ENCODE measurements at regions not wholly inside any gene's neighbourhood (a gene's known extent, or its start where the extent isn't known, plus 50 kb on each side); places are given as distances from the start of the nearest gene placed in this dataset.

DNA sequence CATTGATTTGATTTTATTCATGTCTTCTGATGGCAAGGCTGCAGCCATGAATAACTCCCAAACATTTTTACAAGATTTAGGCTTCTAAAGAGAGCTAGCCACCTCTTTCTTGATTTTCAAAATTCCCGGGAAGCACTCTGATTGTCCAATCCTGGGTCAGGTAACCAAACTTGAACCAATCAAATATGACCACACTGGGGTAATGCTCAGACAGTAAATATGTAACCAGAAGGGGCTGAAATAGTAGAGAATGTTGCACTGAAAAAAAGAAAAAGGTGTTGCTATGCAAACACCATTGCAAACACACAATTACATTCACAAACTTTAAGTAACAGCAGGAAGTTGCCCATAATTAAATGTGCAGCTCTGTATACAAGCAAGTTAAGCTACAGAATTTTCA lies 112.9 kb upstream of the IQCM start:
- Mint-ChIP-seq H3K4me3 (no peak overlapping the region), H3K4me1 (no peaks in the 10 kb centered on the region), H3K9me3 (no peaks in the 10 kb centered on the region), H3K27ac (no peak overlapping the region), H3K36me3 (no peaks in the 10 kb centered on the region), H3K27me3 (no peaks in the 10 kb centered on the region)
- ChIA-PET POLR2A (ENCODE audit: partially characterized antibody) (no interaction called here), CTCF (ENCODE audit: partially characterized antibody) (no interaction called here)
- intact Hi-C loops (cut with micrococcal nuclease) = no loop called here
- no peaks in the 10 kb centered on the region for H3K27me3 ChIP-seq (ENCODE audit: insufficient read depth, low read length)
- no peaks in the 10 kb centered on the region for H3K36me3 ChIP-seq (ENCODE audit: insufficient read depth, low read length)
- no peaks in the 10 kb centered on the region for H3K4me1 ChIP-seq (ENCODE audit: insufficient read depth, low read length)
- no peak overlapping the region for H3K27ac ChIP-seq (ENCODE audit: low read depth, low read length)
- no peaks in the 10 kb centered on the region for H3K9me3 ChIP-seq (ENCODE audit: control insufficient read depth in 1 of 2, low read length in 2 of 2)
- no peak for DNase-seq
- no peak overlapping the region for H3K4me3 ChIP-seq (ENCODE audit: low read length in 2 of 2)

DNA sequence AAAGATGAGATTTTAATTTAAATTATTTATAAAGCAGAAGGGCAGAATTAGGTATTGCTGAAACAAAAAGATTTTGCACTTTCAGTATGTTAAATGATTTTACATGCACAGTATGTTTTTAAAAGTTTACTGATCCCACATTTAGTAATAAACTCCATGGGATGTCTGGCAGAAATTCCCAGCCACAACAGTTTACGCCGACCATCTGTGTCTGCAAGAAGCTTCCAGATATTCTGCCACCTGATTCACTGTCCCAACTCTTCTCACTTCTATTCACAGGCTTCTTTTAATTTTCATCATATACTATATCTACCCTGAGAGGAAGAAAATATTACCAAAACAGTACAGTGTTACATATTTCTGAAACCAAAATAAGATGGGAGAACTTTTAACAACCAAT lies 115.8 kb upstream of the IQCM start:
- POLR2A ChIA-PET (ENCODE audit: partially characterized antibody) = no interaction called here

DNA sequence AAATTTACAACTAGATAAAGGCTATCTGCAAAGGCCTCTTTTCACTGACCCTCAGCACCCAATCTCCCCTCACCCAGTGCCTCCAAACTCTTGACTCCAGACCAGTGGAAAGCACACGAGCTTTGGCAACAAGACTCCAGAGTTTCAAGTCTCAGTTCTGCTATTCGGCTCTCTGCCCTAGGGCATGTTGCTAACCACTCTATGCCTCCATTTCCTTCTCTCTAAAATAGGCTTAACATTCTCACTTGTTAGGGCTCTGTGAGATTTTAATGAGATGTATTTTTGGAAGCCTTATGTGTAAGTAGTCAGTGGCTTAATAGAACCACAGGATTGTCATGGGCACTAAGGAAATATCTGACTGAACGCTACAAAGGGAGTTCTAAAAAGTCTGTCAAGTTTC lies 116.5 kb upstream of the IQCM start:
- H3K4me3 ChIP-seq (ENCODE audit: low read length in 2 of 2) = no peak overlapping the region
- no peaks in the 10 kb centered on the region for H3K27me3 ChIP-seq (ENCODE audit: insufficient read depth, low read length)
- Mint-ChIP-seq H3K9me3 (peaks cover 0 to 4% (median 0%) of the 10 kb centered on the region in 8 donors), H3K27ac (no peak overlapping the region), H3K36me3 (no peaks in the 10 kb centered on the region), H3K4me3 (no peak overlapping the region), H3K4me1 (no peaks in the 10 kb centered on the region), H3K27me3 (peaks cover 2 to 4% of the 10 kb centered on the region in 2 donors)
- DNase-seq = no peak
- CTCF ChIA-PET (ENCODE audit: partially characterized antibody) = no interaction called here
- intact Hi-C loops (cut with micrococcal nuclease) = no loop called here
- H3K4me1 ChIP-seq (ENCODE audit: insufficient read depth, low read length) = no peaks in the 10 kb centered on the region
- POLR2A ChIA-PET (ENCODE audit: partially characterized antibody) = no interaction called here
- H3K36me3 ChIP-seq (ENCODE audit: insufficient read depth, low read length) = no peaks in the 10 kb centered on the region
- no peak overlapping the region for H3K27ac ChIP-seq (ENCODE audit: low read depth, low read length)
- no peaks in the 10 kb centered on the region for H3K9me3 ChIP-seq (ENCODE audit: control insufficient read depth in 1 of 2, low read length in 2 of 2)

More for the DNA sequence above, 115.8 kb upstream of the IQCM start:
- Mint-ChIP-seq H3K27me3 (peaks cover 0 to 2% of the 10 kb centered on the region in 2 donors), H3K27ac (no peak overlapping the region), H3K9me3 (no peaks in the 10 kb centered on the region), H3K36me3 (no peaks in the 10 kb centered on the region), H3K4me3 (no peak overlapping the region), H3K4me1 (no peaks in the 10 kb centered on the region)
- H3K4me3 ChIP-seq (ENCODE audit: low read length in 2 of 2) = no peak overlapping the region
- CTCF ChIA-PET (ENCODE audit: partially characterized antibody) = no interaction called here
- no peaks in the 10 kb centered on the region for H3K36me3 ChIP-seq (ENCODE audit: insufficient read depth, low read length)
- no peak for DNase-seq
- no peaks in the 10 kb centered on the region for H3K9me3 ChIP-seq (ENCODE audit: control insufficient read depth in 1 of 2, low read length in 2 of 2)
- H3K27ac ChIP-seq (ENCODE audit: low read depth, low read length) = no peak overlapping the region
- H3K27me3 ChIP-seq (ENCODE audit: insufficient read depth, low read length) = no peaks in the 10 kb centered on the region
- H3K4me1 ChIP-seq (ENCODE audit: insufficient read depth, low read length) = no peaks in the 10 kb centered on the region
- intact Hi-C loops (cut with micrococcal nuclease) = no loop called here

DNA sequence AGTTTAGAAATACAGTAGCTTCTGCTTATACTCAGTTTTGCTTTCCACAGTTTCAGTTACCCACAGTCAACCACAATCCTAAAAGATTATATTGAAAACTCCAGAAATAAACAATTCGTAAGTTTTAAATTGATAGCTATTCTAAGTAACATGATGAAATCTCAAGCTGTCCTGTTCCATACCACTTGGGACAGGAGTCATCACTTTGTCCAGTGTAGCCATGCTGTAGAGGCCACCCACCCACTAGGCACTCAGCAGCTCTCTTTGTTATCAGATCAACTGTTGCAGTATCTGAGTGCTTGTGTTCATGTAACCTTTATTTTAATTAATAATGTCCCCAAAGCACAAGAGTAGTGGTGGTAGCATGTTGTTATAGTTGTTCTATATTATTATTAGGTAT lies 117.5 kb upstream of the IQCM start:
- Mint-ChIP-seq H3K27ac (no peak overlapping the region), H3K36me3 (no peaks in the 10 kb centered on the region), H3K4me1 (no peaks in the 10 kb centered on the region), H3K9me3 (peaks cover 0 to 4% (median 0%) of the 10 kb centered on the region in 8 donors), H3K27me3 (peaks cover 4% of the 10 kb centered on the region in 2 donors), H3K4me3 (no peak overlapping the region)
- Histone ChIP-seq H3K27ac (ENCODE audit: low read depth, low read length) (no peak overlapping the region), H3K9me3 (ENCODE audit: control insufficient read depth in 1 of 2, low read length in 2 of 2) (no peaks in the 10 kb centered on the region), H3K4me1 (ENCODE audit: insufficient read depth, low read length) (no peaks in the 10 kb centered on the region), H3K36me3 (ENCODE audit: insufficient read depth, low read length) (no peaks in the 10 kb centered on the region), H3K27me3 (ENCODE audit: insufficient read depth, low read length) (no peaks in the 10 kb centered on the region), H3K4me3 (ENCODE audit: low read length in 2 of 2) (no peak overlapping the region)
- no peak for DNase-seq
- CTCF ChIA-PET (ENCODE audit: partially characterized antibody) = no interaction called here
- intact Hi-C loops (cut with micrococcal nuclease) = no loop called here
- POLR2A ChIA-PET (ENCODE audit: partially characterized antibody) = no interaction called here

DNA sequence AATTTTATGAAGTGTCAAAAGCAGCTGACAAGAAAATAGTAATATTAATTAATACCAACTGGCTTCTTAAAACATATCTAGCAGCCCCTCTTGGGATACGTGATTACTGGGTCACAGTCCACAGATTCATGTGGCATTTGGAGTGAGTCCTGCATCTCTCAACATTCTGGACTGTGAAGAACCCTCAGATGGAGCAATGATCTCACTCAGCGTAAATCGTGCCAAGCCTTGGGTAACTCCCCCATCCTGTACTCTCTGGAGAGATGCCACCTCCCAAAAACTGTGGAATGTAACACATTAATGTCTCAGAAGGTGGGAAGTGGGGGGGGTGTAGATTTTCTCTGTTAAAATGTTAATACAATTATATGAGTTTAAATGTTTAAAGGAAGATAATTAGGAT lies 118.2 kb upstream of the IQCM start:
- H3K27me3 Mint-ChIP-seq = peaks cover 4% of the 10 kb centered on the region in 2 donors
- no peaks in the 10 kb centered on the region for H3K4me1 Mint-ChIP-seq
- Histone ChIP-seq H3K4me1 (ENCODE audit: insufficient read depth, low read length) (no peaks in the 10 kb centered on the region), H3K36me3 (ENCODE audit: insufficient read depth, low read length) (no peaks in the 10 kb centered on the region), H3K27me3 (ENCODE audit: insufficient read depth, low read length) (no peaks in the 10 kb centered on the region), H3K27ac (ENCODE audit: low read depth, low read length) (no peak overlapping the region), H3K9me3 (ENCODE audit: control insufficient read depth in 1 of 2, low read length in 2 of 2) (no peaks in the 10 kb centered on the region), H3K4me3 (ENCODE audit: low read length in 2 of 2) (no peak overlapping the region)
- H3K36me3 Mint-ChIP-seq = no peaks in the 10 kb centered on the region
- intact Hi-C loops (cut with micrococcal nuclease) = no loop called here
- ChIA-PET CTCF (ENCODE audit: partially characterized antibody) (no interaction called here), POLR2A (ENCODE audit: partially characterized antibody) (no interaction called here)
- DNase-seq = no peak
- H3K4me3 Mint-ChIP-seq = no peak overlapping the region
- no peak overlapping the region for H3K27ac Mint-ChIP-seq
- H3K9me3 Mint-ChIP-seq = peaks cover 0 to 6% (median 0%) of the 10 kb centered on the region in 8 donors

DNA sequence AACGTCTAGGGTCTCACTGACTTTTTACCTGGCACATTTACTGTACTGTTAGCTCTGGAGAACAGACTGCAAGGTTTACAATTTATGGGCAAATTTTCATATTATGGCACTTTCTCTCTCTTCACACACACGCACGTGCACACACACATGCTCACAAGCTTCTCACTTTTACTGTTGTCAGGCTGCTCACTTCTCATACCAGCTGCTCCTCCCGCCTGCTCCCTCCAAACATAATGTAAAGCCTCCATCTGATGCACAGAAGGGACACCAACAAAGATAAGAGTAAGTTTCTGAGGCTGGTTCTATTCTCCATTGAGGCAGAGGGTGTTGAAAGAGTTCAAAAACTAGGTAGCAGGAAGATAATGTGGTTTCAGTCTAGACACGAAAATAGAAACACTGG lies 128.9 kb upstream of the DCLK2 start:
- H3K27me3 ChIP-seq (ENCODE audit: insufficient read depth, low read length) = no peaks in the 10 kb centered on the region
- intact Hi-C loops (cut with micrococcal nuclease) = no loop called here
- no peak overlapping the region for H3K4me3 ChIP-seq (ENCODE audit: low read length in 2 of 2)
- Mint-ChIP-seq H3K4me3 (no peak overlapping the region), H3K9me3 (no peaks in the 10 kb centered on the region), H3K27me3 (peaks cover 0 to 5% of the 10 kb centered on the region in 2 donors), H3K27ac (no peak overlapping the region), H3K4me1 (peaks cover 0 to 1% (median 0%) of the 10 kb centered on the region in 4 donors), H3K36me3 (no peaks in the 10 kb centered on the region)
- DNase-seq = no peak
- no peaks in the 10 kb centered on the region for H3K36me3 ChIP-seq (ENCODE audit: insufficient read depth, low read length)
- H3K9me3 ChIP-seq (ENCODE audit: control insufficient read depth in 1 of 2, low read length in 2 of 2) = no peaks in the 10 kb centered on the region
- H3K27ac ChIP-seq (ENCODE audit: low read depth, low read length) = no peak overlapping the region
- CTCF ChIA-PET (ENCODE audit: partially characterized antibody) = no interaction called here
- H3K4me1 ChIP-seq (ENCODE audit: insufficient read depth, low read length) = no peaks in the 10 kb centered on the region
- POLR2A ChIA-PET (ENCODE audit: partially characterized antibody) = no interaction called here

DNA sequence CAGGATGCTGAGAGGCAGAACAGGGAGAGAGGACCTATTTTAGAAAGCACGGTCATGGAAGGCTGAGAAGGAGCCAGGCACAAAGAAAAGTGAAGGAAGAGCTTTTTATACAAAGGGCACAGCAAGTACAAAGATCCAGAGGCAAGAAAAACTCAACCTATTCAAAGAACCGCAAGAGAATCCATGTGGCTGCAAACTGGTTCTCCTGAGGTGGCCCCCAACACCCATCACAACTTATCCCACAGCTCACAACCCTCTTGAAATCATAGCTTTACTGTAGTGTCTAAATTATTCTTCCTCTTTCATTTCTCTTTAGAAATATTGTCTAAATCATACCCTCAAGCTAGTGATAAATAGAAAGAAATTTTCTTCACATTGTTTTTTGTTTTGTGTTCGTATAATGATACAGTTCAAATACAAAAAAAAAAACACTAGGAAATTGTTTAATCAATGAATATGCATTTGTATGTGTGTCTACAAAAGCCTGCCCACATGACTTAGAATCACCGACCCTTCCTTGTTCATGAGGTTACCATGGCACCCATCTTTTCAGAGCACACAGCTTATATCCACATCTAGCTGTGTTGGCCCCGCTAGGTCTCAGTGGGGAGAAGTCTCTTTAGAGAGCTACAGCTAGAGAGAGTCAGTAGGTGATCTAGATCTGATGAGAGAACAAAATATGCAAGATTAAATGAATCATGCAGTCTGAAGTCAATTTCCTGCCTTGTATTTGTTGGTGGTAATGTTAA lies 126.9 kb upstream of the DCLK2 start:
- no peak for DNase-seq
- H3K4me3 Mint-ChIP-seq = no peak overlapping the region
- peaks cover 0 to 1% (median 0%) of the 10 kb centered on the region in 4 donors for H3K4me1 Mint-ChIP-seq
- H3K9me3 Mint-ChIP-seq = no peaks in the 10 kb centered on the region
- ChIA-PET CTCF (ENCODE audit: partially characterized antibody) (no interaction called here), POLR2A (ENCODE audit: partially characterized antibody) (no interaction called here)
- no peaks in the 10 kb centered on the region for H3K36me3 ChIP-seq (ENCODE audit: insufficient read depth, low read length)
- no peaks in the 10 kb centered on the region for H3K36me3 Mint-ChIP-seq
- H3K27me3 Mint-ChIP-seq = peaks cover 0 to 6% of the 10 kb centered on the region in 2 donors
- H3K4me3 ChIP-seq (ENCODE audit: low read length in 2 of 2) = no peak overlapping the region
- no peaks in the 10 kb centered on the region for H3K4me1 ChIP-seq (ENCODE audit: insufficient read depth, low read length)
- no peak overlapping the region for H3K27ac Mint-ChIP-seq
- intact Hi-C loops (cut with micrococcal nuclease) = no loop called here
- no peak overlapping the region for H3K27ac ChIP-seq (ENCODE audit: low read depth, low read length)
- no peaks in the 10 kb centered on the region for H3K27me3 ChIP-seq (ENCODE audit: insufficient read depth, low read length)
- H3K9me3 ChIP-seq (ENCODE audit: control insufficient read depth in 1 of 2, low read length in 2 of 2) = no peaks in the 10 kb centered on the region

DNA sequence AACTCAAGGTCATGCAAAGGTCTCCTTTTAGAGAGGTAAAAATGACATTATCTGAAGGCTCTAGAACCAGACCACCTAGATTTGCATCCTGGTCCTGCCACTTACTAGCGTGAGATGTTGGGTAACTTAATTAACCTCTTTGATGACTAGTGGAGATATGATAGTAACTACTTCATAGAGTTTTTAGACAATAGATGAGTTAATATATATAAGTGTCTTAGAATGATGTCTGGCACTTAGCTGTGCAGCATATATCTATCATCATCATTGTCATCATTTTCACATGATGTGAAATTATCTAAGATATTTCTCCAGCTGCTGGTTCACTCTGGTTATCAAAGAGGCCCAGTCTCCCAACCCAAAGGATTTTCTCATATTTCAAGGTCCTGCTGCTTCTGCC lies 126.1 kb upstream of the DCLK2 start:
- no peak overlapping the region for H3K4me3 Mint-ChIP-seq

More for the DNA sequence above, 126.1 kb upstream of the DCLK2 start:
- no peak overlapping the region for H3K27ac Mint-ChIP-seq
- Histone ChIP-seq H3K4me3 (ENCODE audit: low read length in 2 of 2) (no peak overlapping the region), H3K27ac (ENCODE audit: low read depth, low read length) (no peak overlapping the region), H3K9me3 (ENCODE audit: control insufficient read depth in 1 of 2, low read length in 2 of 2) (no peaks in the 10 kb centered on the region), H3K36me3 (ENCODE audit: insufficient read depth, low read length) (no peaks in the 10 kb centered on the region), H3K27me3 (ENCODE audit: insufficient read depth, low read length) (no peaks in the 10 kb centered on the region), H3K4me1 (ENCODE audit: insufficient read depth, low read length) (no peaks in the 10 kb centered on the region)
- peaks cover 0 to 3% of the 10 kb centered on the region in 2 donors for H3K27me3 Mint-ChIP-seq
- no peak for DNase-seq
- peaks cover 0 to 1% (median 0%) of the 10 kb centered on the region in 4 donors for H3K4me1 Mint-ChIP-seq
- H3K9me3 Mint-ChIP-seq = no peaks in the 10 kb centered on the region
- intact Hi-C loops (cut with micrococcal nuclease) = no loop called here
- POLR2A ChIA-PET (ENCODE audit: partially characterized antibody) = no interaction called here
- no peaks in the 10 kb centered on the region for H3K36me3 Mint-ChIP-seq
- CTCF ChIA-PET (ENCODE audit: partially characterized antibody) = no interaction called here

All from CD4-positive, alpha-beta memory T cell (primary cell).